ENCODE measurements at regions not wholly inside any gene's neighbourhood (a gene's known extent, or its start where the extent isn't known, plus 50 kb on each side); places are given as distances from the start of the nearest gene placed in this dataset.

GRCh38 chr4:77438549-77438948, 167.1 kb upstream of the CXCL13 start:
- no peak for TF ChIP-seq CTCF (IDR thresholded peaks at IDR 0.05)
- no peak for TF ChIP-seq POLR2A (IDR thresholded peaks at IDR 0.05)
- TF ChIP-seq POLR2AphosphoS5 (IDR thresholded peaks at IDR 0.05): no peak
